Liver (tissue), 3 donors: ENCODE measurements at regions not wholly inside any gene's neighbourhood (a gene's known extent, or its start where the extent isn't known, plus 50 kb on each side); places are given as distances from the start of the nearest gene placed in this dataset.

Source experiments
- TAF1 ChIP-seq: conservative IDR thresholded peaks from 2 replicates; pipeline ENCODE4 v1.6.1; 2016; ENCODE audit warnings: antibody characterized with exemption, mild to moderate bottlenecking
- TF ChIP-seq, protein P1 (sequence below): fragments of 150-350 bp; IDR thresholded peaks from 2 replicates; pipeline ENCODE4 v1.5.1; 2017; ENCODE audit warnings: improper control_type of control experiment, low read depth, low read length; ENCODE audit not compliant: missing input control
- TF ChIP-seq, protein P2 (sequence below): IDR thresholded peaks from 2 replicates; pipeline ENCODE4 v1.6.1; 2016; ENCODE audit warnings: antibody characterized with exemption, mild to moderate bottlenecking
- donor health status: healthy.
- donor health status: healthy.

DNA sequence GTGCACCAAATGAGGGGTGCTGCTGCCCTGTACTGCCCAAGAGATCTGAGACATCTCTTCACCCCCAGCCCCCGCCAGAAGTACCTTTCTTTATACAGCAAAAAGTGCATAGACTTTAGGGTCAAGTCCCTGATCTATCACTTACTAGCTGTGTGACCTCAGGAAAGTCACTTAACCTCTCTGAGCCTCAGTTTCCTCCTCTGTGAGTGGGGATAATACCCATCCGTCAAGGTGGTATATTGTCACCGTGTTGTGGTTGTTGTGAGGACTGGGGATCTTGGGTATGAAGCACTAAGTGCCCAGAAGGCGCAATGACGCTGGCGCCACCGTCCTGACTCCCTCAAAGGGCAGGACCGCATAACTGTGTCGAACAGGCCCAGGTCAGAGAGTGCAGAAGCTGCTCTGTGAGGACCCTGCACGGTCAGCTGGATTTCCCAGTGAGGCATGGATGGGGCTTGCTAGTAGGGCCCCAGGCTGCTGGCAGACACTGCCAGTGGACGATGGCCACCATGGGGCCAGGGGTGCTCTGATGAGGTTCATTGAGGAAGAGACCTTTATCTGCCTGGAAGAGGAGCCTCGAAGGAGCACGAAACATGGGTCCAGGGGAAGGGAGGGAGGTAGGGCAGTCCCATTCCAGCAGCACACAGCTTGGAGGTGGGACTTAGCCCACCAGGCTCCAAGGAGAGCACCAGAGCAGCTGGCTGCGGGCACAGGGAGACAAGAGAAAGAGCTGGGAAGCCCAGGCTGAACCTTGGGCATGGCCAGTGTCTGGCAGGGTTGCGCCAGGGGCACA is 61.8 kb upstream of the LAPTM4A start:
- TF ChIP-seq TAF1 = no peak
- TF ChIP-seq, protein P1, sequence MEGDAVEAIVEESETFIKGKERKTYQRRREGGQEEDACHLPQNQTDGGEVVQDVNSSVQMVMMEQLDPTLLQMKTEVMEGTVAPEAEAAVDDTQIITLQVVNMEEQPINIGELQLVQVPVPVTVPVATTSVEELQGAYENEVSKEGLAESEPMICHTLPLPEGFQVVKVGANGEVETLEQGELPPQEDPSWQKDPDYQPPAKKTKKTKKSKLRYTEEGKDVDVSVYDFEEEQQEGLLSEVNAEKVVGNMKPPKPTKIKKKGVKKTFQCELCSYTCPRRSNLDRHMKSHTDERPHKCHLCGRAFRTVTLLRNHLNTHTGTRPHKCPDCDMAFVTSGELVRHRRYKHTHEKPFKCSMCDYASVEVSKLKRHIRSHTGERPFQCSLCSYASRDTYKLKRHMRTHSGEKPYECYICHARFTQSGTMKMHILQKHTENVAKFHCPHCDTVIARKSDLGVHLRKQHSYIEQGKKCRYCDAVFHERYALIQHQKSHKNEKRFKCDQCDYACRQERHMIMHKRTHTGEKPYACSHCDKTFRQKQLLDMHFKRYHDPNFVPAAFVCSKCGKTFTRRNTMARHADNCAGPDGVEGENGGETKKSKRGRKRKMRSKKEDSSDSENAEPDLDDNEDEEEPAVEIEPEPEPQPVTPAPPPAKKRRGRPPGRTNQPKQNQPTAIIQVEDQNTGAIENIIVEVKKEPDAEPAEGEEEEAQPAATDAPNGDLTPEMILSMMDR = no peak
- TF ChIP-seq, protein P2, sequence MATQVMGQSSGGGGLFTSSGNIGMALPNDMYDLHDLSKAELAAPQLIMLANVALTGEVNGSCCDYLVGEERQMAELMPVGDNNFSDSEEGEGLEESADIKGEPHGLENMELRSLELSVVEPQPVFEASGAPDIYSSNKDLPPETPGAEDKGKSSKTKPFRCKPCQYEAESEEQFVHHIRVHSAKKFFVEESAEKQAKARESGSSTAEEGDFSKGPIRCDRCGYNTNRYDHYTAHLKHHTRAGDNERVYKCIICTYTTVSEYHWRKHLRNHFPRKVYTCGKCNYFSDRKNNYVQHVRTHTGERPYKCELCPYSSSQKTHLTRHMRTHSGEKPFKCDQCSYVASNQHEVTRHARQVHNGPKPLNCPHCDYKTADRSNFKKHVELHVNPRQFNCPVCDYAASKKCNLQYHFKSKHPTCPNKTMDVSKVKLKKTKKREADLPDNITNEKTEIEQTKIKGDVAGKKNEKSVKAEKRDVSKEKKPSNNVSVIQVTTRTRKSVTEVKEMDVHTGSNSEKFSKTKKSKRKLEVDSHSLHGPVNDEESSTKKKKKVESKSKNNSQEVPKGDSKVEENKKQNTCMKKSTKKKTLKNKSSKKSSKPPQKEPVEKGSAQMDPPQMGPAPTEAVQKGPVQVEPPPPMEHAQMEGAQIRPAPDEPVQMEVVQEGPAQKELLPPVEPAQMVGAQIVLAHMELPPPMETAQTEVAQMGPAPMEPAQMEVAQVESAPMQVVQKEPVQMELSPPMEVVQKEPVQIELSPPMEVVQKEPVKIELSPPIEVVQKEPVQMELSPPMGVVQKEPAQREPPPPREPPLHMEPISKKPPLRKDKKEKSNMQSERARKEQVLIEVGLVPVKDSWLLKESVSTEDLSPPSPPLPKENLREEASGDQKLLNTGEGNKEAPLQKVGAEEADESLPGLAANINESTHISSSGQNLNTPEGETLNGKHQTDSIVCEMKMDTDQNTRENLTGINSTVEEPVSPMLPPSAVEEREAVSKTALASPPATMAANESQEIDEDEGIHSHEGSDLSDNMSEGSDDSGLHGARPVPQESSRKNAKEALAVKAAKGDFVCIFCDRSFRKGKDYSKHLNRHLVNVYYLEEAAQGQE = no peak
